Parathyroid adenoma (tissue), 2 donors: ENCODE measurements at regions not wholly inside any gene's neighbourhood (a gene's known extent, or its start where the extent isn't known, plus 50 kb on each side); places are given as distances from the start of the nearest gene placed in this dataset.

Experiments
- H2AFZ ChIP-seq: fragments of 300-600 bp; sonication (generic); one replicate; pipeline ENCODE4 v1.7.0; 2017; ENCODE audit warnings: antibody characterized with exemption, mild to moderate bottlenecking
- H3K27ac ChIP-seq: fragments of 300-600 bp; sonication (generic); one replicate; pipeline ENCODE4 v1.7.0; 2017
- H3K27me3 ChIP-seq: fragments of 300-600 bp; sonication (generic); one replicate; pipeline ENCODE4 v1.7.0; 2017; ENCODE audit warnings: low read length; ENCODE audit not compliant: control insufficient read depth, insufficient read depth
- H3K36me3 ChIP-seq: fragments of 300-600 bp; sonication (generic); one replicate; pipeline ENCODE4 v1.7.0; 2017; ENCODE audit warnings: low read length; ENCODE audit not compliant: control insufficient read depth, insufficient read depth
- H3K4me1 ChIP-seq: fragments of 300-600 bp; sonication (generic); one replicate; pipeline ENCODE4 v1.7.0; 2017; ENCODE audit warnings: control low read depth
- H3K4me2 ChIP-seq: fragments of 300-600 bp; sonication (generic); one replicate; pipeline ENCODE4 v1.7.0; 2017; ENCODE audit warnings: low read length
- H3K4me3 ChIP-seq: fragments of 300-600 bp; sonication (generic); one replicate; pipeline ENCODE4 v1.7.0; 2017; ENCODE audit warnings: low read depth, low read length
- H3K79me2 ChIP-seq: fragments of 300-600 bp; sonication (generic); one replicate; pipeline ENCODE4 v1.7.0; 2017; ENCODE audit warnings: control low read depth
- H3K9ac ChIP-seq: fragments of 300-600 bp; sonication (generic); one replicate; pipeline ENCODE4 v1.7.0; 2017; ENCODE audit warnings: mild to moderate bottlenecking
- H3K9me3 ChIP-seq: fragments of 300-600 bp; sonication (generic); one replicate; pipeline ENCODE4 v1.7.0; 2017; ENCODE audit warnings: low read length; ENCODE audit not compliant: control insufficient read depth
- CTCF ChIP-seq: fragments of 300-600 bp; sonication (generic); IDR thresholded peaks from one replicate; pipeline ENCODE4 v1.7.0; 2017; ENCODE audit warnings: antibody characterized with exemption, mild to moderate bottlenecking
- donor health status: primary hyperparathyroidism.

- Histone ChIP-seq H3K36me3 (no peaks in the 10 kb centered on the region), H3K4me3 (no peak overlapping the region), H3K9ac (no peak overlapping the region), H3K9me3 (no peaks in the 10 kb centered on the region), H3K27ac (no peak overlapping the region), H3K27me3 (no peaks in the 10 kb centered on the region), H2AFZ (no peak overlapping the region), H3K4me2 (no peak overlapping the region), H3K79me2 (no peaks in the 10 kb centered on the region), H3K4me1 (no peaks in the 10 kb centered on the region)
- no peak for TF ChIP-seq CTCF
These were observed 988.8 kb upstream of the NR2F2 start for GRCh38 chr15:95341686-95342085.

GRCh38 chr15:95345867-95346266, 984.6 kb upstream of the NR2F2 start:
- H3K9ac ChIP-seq, result no peak overlapping the region
- H3K4me1 ChIP-seq, result no peaks in the 10 kb centered on the region
- no peaks in the 10 kb centered on the region for H3K36me3 ChIP-seq
- no peak overlapping the region for H3K27ac ChIP-seq
- H3K4me3 ChIP-seq, result no peak overlapping the region
- H2AFZ ChIP-seq, result no peak overlapping the region
- H3K9me3 ChIP-seq, result no peaks in the 10 kb centered on the region
- H3K27me3 ChIP-seq, result no peaks in the 10 kb centered on the region
- no peaks in the 10 kb centered on the region for H3K79me2 ChIP-seq
- no peak for TF ChIP-seq CTCF
- H3K4me2 ChIP-seq, result no peak overlapping the region

GRCh38 chr15:95346721-95347475, 983.6 kb upstream of the NR2F2 start:
- H3K27ac ChIP-seq, result no peak overlapping the region
- no peak overlapping the region for H3K4me3 ChIP-seq
- TF ChIP-seq CTCF, result no peak
- H3K79me2 ChIP-seq, result no peaks in the 10 kb centered on the region
- no peak overlapping the region for H2AFZ ChIP-seq
- H3K9me3 ChIP-seq, result no peaks in the 10 kb centered on the region
- no peak overlapping the region for H3K4me2 ChIP-seq
- H3K9ac ChIP-seq, result no peak overlapping the region
- H3K27me3 ChIP-seq, result no peaks in the 10 kb centered on the region
- H3K36me3 ChIP-seq, result no peaks in the 10 kb centered on the region
- no peaks in the 10 kb centered on the region for H3K4me1 ChIP-seq

- H3K79me2 ChIP-seq, result no peaks in the 10 kb centered on the region
- TF ChIP-seq CTCF, result no peak
These were observed 982.7 kb upstream of the NR2F2 start for GRCh38 chr15:95347837-95348236.

GRCh38 chr15:95350908-95351307, 979.6 kb upstream of the NR2F2 start:
- no peak overlapping the region for H3K9ac ChIP-seq
- no peaks in the 10 kb centered on the region for H3K4me1 ChIP-seq
- TF ChIP-seq CTCF, result no peak
- H3K79me2 ChIP-seq, result no peaks in the 10 kb centered on the region
- no peaks in the 10 kb centered on the region for H3K36me3 ChIP-seq
- H3K4me3 ChIP-seq, result no peak overlapping the region
- H3K9me3 ChIP-seq, result no peaks in the 10 kb centered on the region
- no peak overlapping the region for H3K4me2 ChIP-seq
- no peak overlapping the region for H2AFZ ChIP-seq
- no peaks in the 10 kb centered on the region for H3K27me3 ChIP-seq
- no peak overlapping the region for H3K27ac ChIP-seq

More at GRCh38 chr15:95347837-95348236, 982.7 kb upstream of the NR2F2 start:
- no peaks in the 10 kb centered on the region for H3K36me3 ChIP-seq
- H3K9ac ChIP-seq, result no peak overlapping the region
- H3K4me2 ChIP-seq, result no peak overlapping the region
- no peaks in the 10 kb centered on the region for H3K4me1 ChIP-seq
- no peak overlapping the region for H2AFZ ChIP-seq
- no peaks in the 10 kb centered on the region for H3K27me3 ChIP-seq
- no peak overlapping the region for H3K4me3 ChIP-seq
- no peak overlapping the region for H3K27ac ChIP-seq
- no peaks in the 10 kb centered on the region for H3K9me3 ChIP-seq
